Left lung (tissue), 4 donors: ENCODE measurements at regions not wholly inside any gene's neighbourhood (a gene's known extent, or its start where the extent isn't known, plus 50 kb on each side); places are given as distances from the start of the nearest gene placed in this dataset.

Source experiments
- ATAC-seq: fragments of 200-7000 bp; cut with Tn5 transposase; one replicate; pipeline ENCODE4 v1.9.1; 2020; ENCODE audit warnings: moderate library complexity
- DNase-seq, 4 donors: peaks; one replicate each; pipeline ENCODE4 v3.0.0-alpha.2; 2013 to 2020
- H3K27ac ChIP-seq, 2 donors: fragments of 200-600 bp; sonication (generic) in 1 of 2; one replicate each; pipeline versions ENCODE4 v1.5.0 to v1.8.0; 2020 to 2021
- H3K27me3 ChIP-seq, 2 donors: fragments of 200-600 bp; sonication (generic) in 1 of 2; one replicate each; pipeline versions ENCODE4 v1.5.0 to v1.8.0; 2020 to 2021
- H3K36me3 ChIP-seq, 2 donors: fragments of 200-600 bp; sonication (generic) in 1 of 2; one replicate each; pipeline versions ENCODE4 v1.5.0 to v1.8.0; 2020 to 2021
- H3K4me1 ChIP-seq, 2 donors: fragments of 200-600 bp; one replicate each; pipeline ENCODE4 v1.8.0; 2021
- H3K4me3 ChIP-seq, 2 donors: fragments of 200-600 bp; sonication (generic) in 1 of 2; one replicate each; pipeline versions ENCODE4 v1.5.0 to v1.8.0; 2020 to 2021; ENCODE audit warnings: mild to moderate bottlenecking in 1 of 2
- H3K9me3 ChIP-seq, 2 donors: fragments of 200-600 bp; sonication (generic) in 1 of 2; one replicate each; pipeline versions ENCODE4 v1.5.0 to v1.8.0; 2020 to 2021
- intact Hi-C, 2 donors: fragments of 100-400 bp; cut with DNase I; formaldehyde crosslinking; loops; one replicate each; pipeline versions ENCODE4 v1.11.2 to v1.14.2; 2022
- TF ChIP-seq, protein P1 (sequence below), 2 donors: fragments of 200-600 bp; sonication (generic) in 1 of 2; IDR thresholded peaks; one replicate each; pipeline versions ENCODE4 v1.5.0 to v1.8.0; 2021; ENCODE audit warnings: antibody characterized with exemption in 2 of 2
- donor health status: DM: no; HTN: yes; CAD: no.
- donor health status: DM: no; HTN: no; CAD: no.

DNA sequence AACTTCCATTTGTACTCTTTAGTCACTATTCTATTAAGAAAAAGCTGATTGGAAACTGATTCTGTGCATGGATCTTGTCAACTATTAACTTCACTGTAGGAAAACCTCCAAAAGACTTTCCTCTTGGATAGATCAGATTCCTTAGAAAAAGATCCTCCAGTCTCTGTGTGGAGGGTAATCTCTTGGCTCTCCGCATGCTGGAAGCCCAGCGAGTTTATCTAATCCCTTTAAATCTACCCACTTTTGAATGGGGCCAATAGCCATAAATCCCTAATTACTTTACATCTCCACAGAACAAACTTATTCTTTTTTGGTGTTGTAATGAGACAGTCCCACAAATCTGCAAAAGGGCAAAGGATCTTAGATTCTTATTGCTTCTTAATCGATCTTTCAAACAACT is 1206.4 kb upstream of the ADGRL4 start:
- Histone ChIP-seq H3K9me3 (no peaks in the 10 kb centered on the region), H3K27me3 (no peaks in the 10 kb centered on the region), H3K36me3 (no peaks in the 10 kb centered on the region), H3K27ac (no peak overlapping the region), H3K4me1 (no peaks in the 10 kb centered on the region), H3K4me3 (no peak overlapping the region)
- TF ChIP-seq, protein P1, sequence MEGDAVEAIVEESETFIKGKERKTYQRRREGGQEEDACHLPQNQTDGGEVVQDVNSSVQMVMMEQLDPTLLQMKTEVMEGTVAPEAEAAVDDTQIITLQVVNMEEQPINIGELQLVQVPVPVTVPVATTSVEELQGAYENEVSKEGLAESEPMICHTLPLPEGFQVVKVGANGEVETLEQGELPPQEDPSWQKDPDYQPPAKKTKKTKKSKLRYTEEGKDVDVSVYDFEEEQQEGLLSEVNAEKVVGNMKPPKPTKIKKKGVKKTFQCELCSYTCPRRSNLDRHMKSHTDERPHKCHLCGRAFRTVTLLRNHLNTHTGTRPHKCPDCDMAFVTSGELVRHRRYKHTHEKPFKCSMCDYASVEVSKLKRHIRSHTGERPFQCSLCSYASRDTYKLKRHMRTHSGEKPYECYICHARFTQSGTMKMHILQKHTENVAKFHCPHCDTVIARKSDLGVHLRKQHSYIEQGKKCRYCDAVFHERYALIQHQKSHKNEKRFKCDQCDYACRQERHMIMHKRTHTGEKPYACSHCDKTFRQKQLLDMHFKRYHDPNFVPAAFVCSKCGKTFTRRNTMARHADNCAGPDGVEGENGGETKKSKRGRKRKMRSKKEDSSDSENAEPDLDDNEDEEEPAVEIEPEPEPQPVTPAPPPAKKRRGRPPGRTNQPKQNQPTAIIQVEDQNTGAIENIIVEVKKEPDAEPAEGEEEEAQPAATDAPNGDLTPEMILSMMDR (IDR thresholded peaks at IDR 0.05), result no peak
- ATAC-seq (no peak), DNase-seq (no peak)
- intact Hi-C loops, result no loop called here

DNA sequence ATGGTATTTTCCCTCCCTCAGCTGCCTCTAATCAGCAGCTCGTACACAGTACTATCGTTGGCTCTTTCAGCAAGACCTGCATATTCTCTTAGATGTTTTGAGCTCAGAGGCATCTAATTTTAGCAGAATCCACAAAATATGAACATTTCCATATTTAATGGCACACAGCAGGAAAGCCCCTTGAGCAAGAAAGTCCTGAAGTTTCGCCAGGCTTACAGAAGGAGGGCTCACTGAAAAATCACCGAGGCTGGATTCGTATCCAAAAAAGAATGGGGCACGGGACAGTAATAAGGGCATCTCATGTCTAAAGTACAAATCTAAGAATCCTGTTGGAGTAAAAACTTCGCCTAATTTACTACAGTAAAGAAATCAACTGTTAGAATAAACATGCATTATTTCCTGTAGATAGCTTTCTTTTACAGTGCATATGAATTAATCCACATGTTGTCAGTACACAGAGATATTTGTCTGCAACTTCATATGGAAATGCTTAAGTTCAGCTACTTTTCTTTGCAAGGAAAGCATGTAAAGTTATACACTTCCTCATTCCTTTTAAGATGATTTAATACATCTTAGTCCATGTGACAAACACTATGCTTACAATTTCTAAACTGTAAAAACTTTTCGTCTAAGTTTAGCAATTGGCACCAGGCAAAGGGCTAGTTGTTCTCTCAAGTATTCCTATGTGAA is 1205.3 kb upstream of the ADGRL4 start:
- Histone ChIP-seq H3K36me3 (no peaks in the 10 kb centered on the region), H3K9me3 (no peaks in the 10 kb centered on the region), H3K4me1 (no peaks in the 10 kb centered on the region), H3K4me3 (no peak overlapping the region), H3K27ac (no peak overlapping the region), H3K27me3 (no peaks in the 10 kb centered on the region)
- DNase-seq (peak in 2 of 4 donors; percentile 21 to 25), ATAC-seq (no peak)
- intact Hi-C loops, result no loop called here
- TF ChIP-seq, protein P1 (IDR thresholded peaks at IDR 0.05), result no peak

DNA sequence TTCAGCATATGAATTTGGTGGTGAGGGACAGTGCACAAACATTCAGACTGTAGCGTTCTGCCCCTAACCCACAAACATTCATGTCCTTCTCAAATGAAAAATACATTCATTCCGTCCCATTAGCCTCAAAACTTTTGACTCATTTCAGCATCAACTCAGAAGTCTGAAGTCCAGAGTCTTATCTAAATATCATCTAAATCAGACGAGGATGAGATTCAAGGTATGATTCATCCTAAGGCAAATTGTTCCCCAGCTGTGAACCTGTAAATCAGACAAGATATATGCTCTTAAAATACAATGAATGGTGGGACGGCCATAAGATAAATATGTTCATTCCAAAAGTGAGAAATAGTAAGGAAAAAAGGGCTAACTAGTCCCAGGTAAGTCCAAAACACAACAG is 1195.6 kb upstream of the ADGRL4 start:
- no peak for DNase-seq
- Histone ChIP-seq H3K9me3 (no peaks in the 10 kb centered on the region), H3K27ac (no peak overlapping the region), H3K4me1 (no peaks in the 10 kb centered on the region), H3K4me3 (no peak overlapping the region), H3K27me3 (no peaks in the 10 kb centered on the region), H3K36me3 (no peaks in the 10 kb centered on the region)
- TF ChIP-seq, protein P1 (IDR thresholded peaks at IDR 0.05), result no peak
- intact Hi-C loops, result no loop called here
- no peak for ATAC-seq

DNA sequence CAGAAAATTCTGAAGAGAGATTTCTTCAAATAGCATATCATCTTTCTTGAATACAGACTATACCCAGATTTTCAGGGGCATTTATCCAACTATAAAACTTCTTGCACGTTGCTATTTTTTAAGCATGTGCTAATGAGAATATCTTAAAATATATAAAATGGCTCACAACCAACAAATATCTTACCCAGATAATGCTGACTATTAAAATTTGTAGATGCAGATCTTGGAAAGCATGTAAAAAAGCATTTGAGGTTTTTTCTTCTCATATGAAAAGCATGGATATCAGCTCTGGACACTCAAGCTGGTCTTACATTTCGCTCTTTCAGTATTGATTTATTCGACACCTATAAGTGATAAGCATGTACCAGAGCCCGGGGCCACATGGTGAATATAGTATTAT is 1187.7 kb upstream of the ADGRL4 start:
- H3K27me3 ChIP-seq, result no peaks in the 10 kb centered on the region
- TF ChIP-seq, protein P1 (IDR thresholded peaks at IDR 0.05), result no peak
- H3K9me3 ChIP-seq, result no peaks in the 10 kb centered on the region
- no peaks in the 10 kb centered on the region for H3K4me1 ChIP-seq
- H3K4me3 ChIP-seq, result no peak overlapping the region
- ATAC-seq (no peak), DNase-seq (no peak)
- no peaks in the 10 kb centered on the region for H3K36me3 ChIP-seq
- intact Hi-C loops, result no loop called here
- H3K27ac ChIP-seq, result no peak overlapping the region

DNA sequence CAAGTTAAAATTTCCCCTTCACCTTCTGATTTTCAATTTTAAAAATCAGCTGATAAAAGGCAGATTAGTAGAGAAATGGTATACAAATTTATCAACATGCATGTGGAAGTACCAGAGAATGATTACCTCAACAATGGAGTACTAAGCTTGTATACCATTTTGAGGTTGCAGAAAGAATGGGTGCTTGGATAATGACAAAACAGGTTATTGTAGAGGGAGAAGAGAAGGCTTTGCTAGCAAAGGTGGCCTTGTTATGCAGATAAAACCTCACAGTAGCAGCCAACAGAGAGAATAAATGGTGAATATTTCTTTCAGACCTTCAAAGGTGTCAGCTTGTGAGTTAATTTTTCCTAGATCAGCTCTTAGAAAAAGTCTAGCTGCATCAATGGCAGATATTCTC is 1174.9 kb upstream of the ADGRL4 start:
- TF ChIP-seq, protein P1 (IDR thresholded peaks at IDR 0.05), result no peak
- H3K27ac ChIP-seq, result no peak overlapping the region
- no peaks in the 10 kb centered on the region for H3K27me3 ChIP-seq
- intact Hi-C loops, result no loop called here
- no peaks in the 10 kb centered on the region for H3K36me3 ChIP-seq
- DNase-seq (no peak), ATAC-seq (no peak)
- no peaks in the 10 kb centered on the region for H3K4me1 ChIP-seq
- peaks cover 0 to 7% of the 10 kb centered on the region in 2 donors for H3K9me3 ChIP-seq
- H3K4me3 ChIP-seq, result no peak overlapping the region
